GM18505 (cell line): ENCODE measurements at regions not wholly inside any gene's neighbourhood (a gene's known extent, or its start where the extent isn't known, plus 50 kb on each side); places are given as distances from the start of the nearest gene placed in this dataset.

ENCODE experiments used
- ATAC-seq: cut with Tn5 transposase; IDR thresholded peaks from one replicate; pipeline ENCODE4 v1.9.1; 2021; ENCODE audit not compliant: unreplicated experiment
- POLR2A ChIP-seq: IDR thresholded peaks from 4 replicates; pipeline ENCODE4 v1.6.1; 2011; ENCODE audit warnings: borderline replicate concordance; ENCODE audit not compliant: insufficient read depth, insufficient read length; ENCODE audit errors: extremely low read depth

GRCh38 chr10:35910234-35910633, 268.1 kb upstream of the FZD8 start:
- no peak for TF ChIP-seq POLR2A
- ATAC-seq: no peak

GRCh38 chr10:35909121-35909720, 267.1 kb upstream of the FZD8 start:
- ATAC-seq: no peak
- no peak for TF ChIP-seq POLR2A

GRCh38 chr10:35908451-35908850, 266.4 kb upstream of the FZD8 start:
- ATAC-seq: no peak

GRCh38 chr10:35907548-35907947, 265.5 kb upstream of the FZD8 start:
- ATAC-seq: no peak
- TF ChIP-seq POLR2A: no peak

More at GRCh38 chr10:35908451-35908850, 266.4 kb upstream of the FZD8 start:
- TF ChIP-seq POLR2A: no peak

GRCh38 chr10:35906155-35906554, 264.1 kb upstream of the FZD8 start:
- TF ChIP-seq POLR2A: no peak
- ATAC-seq: no peak

GRCh38 chr10:35903021-35903420, 260.9 kb upstream of the FZD8 start:
- ATAC-seq: no peak
- TF ChIP-seq POLR2A: no peak

- no peak for ATAC-seq
- TF ChIP-seq POLR2A: no peak
Observed at GRCh38 chr10:35898716-35899440, 256.8 kb upstream of the FZD8 start.

GRCh38 chr10:35896001-35896400, 253.9 kb upstream of the FZD8 start:
- no peak for ATAC-seq
- TF ChIP-seq POLR2A: no peak

- no peak for ATAC-seq
- no peak for TF ChIP-seq POLR2A
Observed at GRCh38 chr10:35895331-35895730, 253.2 kb upstream of the FZD8 start.

GRCh38 chr10:35892526-35892925, 250.4 kb upstream of the FZD8 start:
- ATAC-seq: no peak
- TF ChIP-seq POLR2A: no peak

GRCh38 chr10:35890676-35891495, 248.8 kb upstream of the FZD8 start:
- ATAC-seq: no peak
- no peak for TF ChIP-seq POLR2A

GRCh38 chr10:35889971-35890675, 248.0 kb upstream of the FZD8 start:
- TF ChIP-seq POLR2A: no peak

GRCh38 chr10:35889226-35889625, 247.1 kb upstream of the FZD8 start:
- ATAC-seq: no peak
- TF ChIP-seq POLR2A: no peak

More at GRCh38 chr10:35889971-35890675, 248.0 kb upstream of the FZD8 start:
- ATAC-seq: no peak

- ATAC-seq: no peak
- no peak for TF ChIP-seq POLR2A
Observed at GRCh38 chr10:35888400-35888799, 246.3 kb upstream of the FZD8 start.

GRCh38 chr10:35887685-35888084, 245.6 kb upstream of the FZD8 start:
- no peak for ATAC-seq
- TF ChIP-seq POLR2A: no peak
